ENCODE measurements at regions not wholly inside any gene's neighbourhood (a gene's known extent, or its start where the extent isn't known, plus 50 kb on each side); places are given as distances from the start of the nearest gene placed in this dataset.

Small RNAs in the stretch of these regions (small RNA-seq; reads per million reads assigned to genes)
- gene AC024581.2 (0 reads per million in 2 donors), gene RNU6-1232P (0 reads per million in 2 donors)

All from Peyer's patch (tissue), 2 donors.